ENCODE measurements at regions not wholly inside any gene's neighbourhood (a gene's known extent, or its start where the extent isn't known, plus 50 kb on each side); places are given as distances from the start of the nearest gene placed in this dataset.

GRCh38 chr11:92322225-92322624 is 97.6 kb downstream of the FAT3 start:
- no peak overlapping the region for H3K4ac ChIP-seq (ENCODE audit: low read depth, low read length)
- peaks cover 33 to 40% of the 10 kb centered on the region in 2 experiments for H3K4me1 Mint-ChIP-seq
- no peak overlapping the region for H2AK5ac ChIP-seq (ENCODE audit: insufficient read length, low read length)
- DNase-seq, result no peak
- H3T11ph ChIP-seq (ENCODE audit: low read length), result no peak overlapping the region
- peaks cover 5% of the 10 kb centered on the region; the same call in 1 of the 2 replicates for H3K79me2 ChIP-seq (ENCODE audit: insufficient read depth, low read length)
- no peaks in the 10 kb centered on the region for H3K9me3 ChIP-seq (ENCODE audit: control insufficient read depth, low read depth, low read length)
- H3K18ac ChIP-seq (ENCODE audit: insufficient read length, low read depth, low read length), result no peak overlapping the region
- no peak overlapping the region for H2BK5ac ChIP-seq (ENCODE audit: insufficient read length, low read length)
- H4K5ac ChIP-seq (ENCODE audit: insufficient read length, low read depth, low read length), result no peak overlapping the region
- no peak for TF ChIP-seq CTCF (conservative IDR thresholded peaks at IDR 0.05)
- H3K79me1 ChIP-seq (ENCODE audit: insufficient read depth, low read depth, low read length, poor library complexity, severe bottlenecking), result no peaks in the 10 kb centered on the region
- H4K20me1 ChIP-seq (ENCODE audit: control insufficient read depth, insufficient read depth, insufficient read length), result no peaks in the 10 kb centered on the region
- no peak overlapping the region for H3K56ac ChIP-seq (ENCODE audit: insufficient read length, low read depth, low read length)
- H3K36me3 Mint-ChIP-seq (ENCODE audit: insufficient read depth in 1 of 3, low read depth in 3 of 3), result peaks cover 0 to 26% (median 23%) of the 10 kb centered on the region in 3 experiments; a peak in 5 of 7 replicates
- no CpG with 5 or more reads among the region's 3 CpGs for WGBS (ENCODE audit: extremely low coverage, insufficient read length, low lambda C conversion rate)
- H3K23me2 ChIP-seq (ENCODE audit: insufficient read length, low read depth, low read length, poor library complexity, severe bottlenecking), result no peaks in the 10 kb centered on the region
- no peak overlapping the region for H3K23ac ChIP-seq (ENCODE audit: insufficient read length, low read depth, low read length)
- no peak overlapping the region for H3K14ac ChIP-seq (ENCODE audit: insufficient read depth, low read length)
- H4K91ac ChIP-seq (ENCODE audit: insufficient read length, low read depth, low read length), result no peak overlapping the region
- H3K27ac Mint-ChIP-seq, result no peak overlapping the region
- peaks cover 15 to 23% of the 10 kb centered on the region in 2 experiments; a peak in 4 of 5 replicates for H3K9me3 Mint-ChIP-seq
- no peaks in the 10 kb centered on the region for H3K27me3 Mint-ChIP-seq (ENCODE audit: low read depth)
- no peak overlapping the region for H2AFZ ChIP-seq (ENCODE audit: low read length)
- H4K8ac ChIP-seq (replicated peaks; ENCODE audit: insufficient read length, low read depth, low read length), result no peak overlapping the region
- no peak overlapping the region for H2BK20ac ChIP-seq (ENCODE audit: low read depth, low read length, poor library complexity, severe bottlenecking)
- no peak overlapping the region for H2BK120ac ChIP-seq (ENCODE audit: low read depth, low read length, poor library complexity, severe bottlenecking)
- H3K27ac ChIP-seq (ENCODE audit: insufficient read length, low read depth, low read length), result no peak overlapping the region
- H3K27me3 ChIP-seq (ENCODE audit: insufficient read depth, low read length), result no peaks in the 10 kb centered on the region
- H3K4me1 ChIP-seq (ENCODE audit: insufficient read depth, low read length), result peaks cover 10% of the 10 kb centered on the region; the same call in 1 of the 2 replicates
- H3K4me2 ChIP-seq (ENCODE audit: insufficient read depth, insufficient read length, low read length), result no peak overlapping the region
- no peak overlapping the region for H2BK15ac ChIP-seq (ENCODE audit: low read depth, low read length)
- no peak overlapping the region for H3K4me3 Mint-ChIP-seq
- no peak overlapping the region for H3K9ac ChIP-seq (ENCODE audit: extremely low read depth, insufficient read length, low read length)
- no peak overlapping the region for H2BK12ac ChIP-seq (ENCODE audit: insufficient read length, low read depth, low read length)
